ENCODE measurements at regions not wholly inside any gene's neighbourhood (a gene's known extent, or its start where the extent isn't known, plus 50 kb on each side); places are given as distances from the start of the nearest gene placed in this dataset.

- H4K20me1 ChIP-seq (ENCODE audit: control insufficient read depth, extremely low read depth, insufficient read depth, low read length), result no peaks in the 10 kb centered on the region
- no peak overlapping the region for H3K9ac ChIP-seq (ENCODE audit: control insufficient read depth, extremely low read depth, insufficient read depth, low read length)
- H3K4me1 ChIP-seq (ENCODE audit: control insufficient read depth, extremely low read depth, insufficient read depth, low read length), result no peaks in the 10 kb centered on the region
- no peak overlapping the region for H3K4me3 ChIP-seq (ENCODE audit: control insufficient read depth in 2 of 3, extremely low read depth in 1 of 3, insufficient read depth in 2 of 3, low read depth in 1 of 3, low read length in 3 of 3)
- DNase-seq (ENCODE audit: low read depth, low spot score) (no peak), FAIRE-seq (no peak)
- no peak overlapping the region for H2AFZ ChIP-seq (ENCODE audit: control insufficient read depth, low read length)
- H3K9me1 ChIP-seq (ENCODE audit: control insufficient read depth, extremely low read depth, insufficient read depth, low read length), result no peaks in the 10 kb centered on the region
- no peaks in the 10 kb centered on the region for H3K9me3 ChIP-seq (ENCODE audit: control insufficient read depth, low read depth, low read length)
- dilution Hi-C loops (cut with MboI; ENCODE audit: extremely low pct_ligation_motif_present, low sequenced_read_pairs), result no loop called here
- no peaks in the 10 kb centered on the region for H3K79me2 ChIP-seq (ENCODE audit: control insufficient read depth, insufficient read depth, low read length)
- TF ChIP-seq CTCF (optimal IDR thresholded peaks at IDR 0.05 in 1 of 3, IDR thresholded peaks at IDR 0.05 in 1 of 3, conservative IDR thresholded peaks at IDR 0.05 in 1 of 3; ENCODE audit: extremely low read depth in 1 of 3, insufficient read depth in 2 of 3, low read length in 3 of 3) (no peak), EZH2 (IDR thresholded peaks at IDR 0.05; ENCODE audit: low read length) (no peak)
- no peaks in the 10 kb centered on the region for H3K36me3 ChIP-seq (ENCODE audit: control insufficient read depth in 2 of 2, extremely low read depth in 1 of 2, insufficient read depth in 2 of 2, low read length in 2 of 2)
- H3K27me3 ChIP-seq (ENCODE audit: control insufficient read depth, extremely low read depth, insufficient read depth, low read length), result no peaks in the 10 kb centered on the region
- no peak overlapping the region for H3K27ac ChIP-seq (ENCODE audit: control insufficient read depth, insufficient read depth, low read length)
- no peak overlapping the region for H3K4me2 ChIP-seq (ENCODE audit: control insufficient read depth, extremely low read depth, insufficient read depth, low read depth, low read length)
Measured at GRCh38 chr7:9502269-9502668, 1068.9 kb downstream of the NXPH1 start.

GRCh38 chr7:9504678-9505077 is 1071.3 kb downstream of the NXPH1 start:
- Histone ChIP-seq H3K36me3 (ENCODE audit: control insufficient read depth in 2 of 2, extremely low read depth in 1 of 2, insufficient read depth in 2 of 2, low read length in 2 of 2) (no peaks in the 10 kb centered on the region), H3K9ac (ENCODE audit: control insufficient read depth, extremely low read depth, insufficient read depth, low read length) (no peak overlapping the region), H3K27me3 (ENCODE audit: control insufficient read depth, extremely low read depth, insufficient read depth, low read length) (no peaks in the 10 kb centered on the region), H3K9me1 (ENCODE audit: control insufficient read depth, extremely low read depth, insufficient read depth, low read length) (no peaks in the 10 kb centered on the region), H3K4me1 (ENCODE audit: control insufficient read depth, extremely low read depth, insufficient read depth, low read length) (no peaks in the 10 kb centered on the region), H3K79me2 (ENCODE audit: control insufficient read depth, insufficient read depth, low read length) (no peaks in the 10 kb centered on the region), H3K27ac (ENCODE audit: control insufficient read depth, insufficient read depth, low read length) (no peak overlapping the region), H2AFZ (ENCODE audit: control insufficient read depth, low read length) (no peak overlapping the region), H3K9me3 (ENCODE audit: control insufficient read depth, low read depth, low read length) (no peaks in the 10 kb centered on the region), H3K4me2 (ENCODE audit: control insufficient read depth, extremely low read depth, insufficient read depth, low read depth, low read length) (no peak overlapping the region), H4K20me1 (ENCODE audit: control insufficient read depth, extremely low read depth, insufficient read depth, low read length) (no peaks in the 10 kb centered on the region), H3K4me3 (ENCODE audit: control insufficient read depth in 2 of 3, extremely low read depth in 1 of 3, insufficient read depth in 2 of 3, low read depth in 1 of 3, low read length in 3 of 3) (no peak overlapping the region)
- dilution Hi-C loops (cut with MboI; ENCODE audit: extremely low pct_ligation_motif_present, low sequenced_read_pairs), result no loop called here
- TF ChIP-seq CTCF (optimal IDR thresholded peaks at IDR 0.05 in 1 of 3, IDR thresholded peaks at IDR 0.05 in 1 of 3, conservative IDR thresholded peaks at IDR 0.05 in 1 of 3; ENCODE audit: extremely low read depth in 1 of 3, insufficient read depth in 2 of 3, low read length in 3 of 3) (no peak), EZH2 (IDR thresholded peaks at IDR 0.05; ENCODE audit: low read length) (no peak)
- DNase-seq (ENCODE audit: low read depth, low spot score) (no peak), FAIRE-seq (no peak)

All from keratinocyte (primary cell).